ENCODE measurements at regions not wholly inside any gene's neighbourhood (a gene's known extent, or its start where the extent isn't known, plus 50 kb on each side); places are given as distances from the start of the nearest gene placed in this dataset.

DNA sequence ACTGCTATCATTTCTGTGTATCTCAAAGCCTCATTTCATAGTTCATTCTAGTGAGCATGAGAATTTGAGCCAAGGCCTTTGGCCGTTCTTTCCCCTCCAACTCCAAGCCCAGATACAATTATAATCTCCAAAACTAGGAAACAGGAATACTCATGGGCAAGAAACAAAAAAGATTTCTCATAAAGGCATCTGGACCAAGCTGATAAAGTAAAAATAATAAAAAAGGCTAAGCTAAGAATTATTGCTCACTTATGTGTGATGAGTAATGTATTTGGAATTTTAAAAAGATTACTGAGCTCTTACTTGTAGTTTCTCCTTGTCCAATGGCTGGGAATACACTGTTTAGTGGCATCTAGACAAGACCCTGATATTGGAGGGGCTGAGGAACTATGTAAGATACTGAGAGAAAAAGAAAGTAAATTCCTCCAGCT, 196.4 kb upstream of the POM121L12 start:
- no peak overlapping the region for H2AFZ ChIP-seq (replicated peaks)
- H3K27ac Mint-ChIP-seq: no peak overlapping the region
- H3K4me2 ChIP-seq: no peak overlapping the region
- no peak for DNase-seq (ENCODE audit: low spot score)
- H3K4me1 Mint-ChIP-seq: peaks cover 30% of the 10 kb centered on the region
- peaks cover 8% of the 10 kb centered on the region for H3K4me1 ChIP-seq
- no peaks in the 10 kb centered on the region for H3F3A ChIP-seq (ENCODE audit: low read depth)
- H4K20me1 ChIP-seq (ENCODE audit: low read depth): no peaks in the 10 kb centered on the region
- no peaks in the 10 kb centered on the region for H3K36me3 Mint-ChIP-seq
- TF ChIP-seq EZH2 (IDR thresholded peaks at IDR 0.05) (no peak), EZH2phosphoT487 (IDR thresholded peaks at IDR 0.05) (no peak)
- TF ChIP-seq, protein P1, sequence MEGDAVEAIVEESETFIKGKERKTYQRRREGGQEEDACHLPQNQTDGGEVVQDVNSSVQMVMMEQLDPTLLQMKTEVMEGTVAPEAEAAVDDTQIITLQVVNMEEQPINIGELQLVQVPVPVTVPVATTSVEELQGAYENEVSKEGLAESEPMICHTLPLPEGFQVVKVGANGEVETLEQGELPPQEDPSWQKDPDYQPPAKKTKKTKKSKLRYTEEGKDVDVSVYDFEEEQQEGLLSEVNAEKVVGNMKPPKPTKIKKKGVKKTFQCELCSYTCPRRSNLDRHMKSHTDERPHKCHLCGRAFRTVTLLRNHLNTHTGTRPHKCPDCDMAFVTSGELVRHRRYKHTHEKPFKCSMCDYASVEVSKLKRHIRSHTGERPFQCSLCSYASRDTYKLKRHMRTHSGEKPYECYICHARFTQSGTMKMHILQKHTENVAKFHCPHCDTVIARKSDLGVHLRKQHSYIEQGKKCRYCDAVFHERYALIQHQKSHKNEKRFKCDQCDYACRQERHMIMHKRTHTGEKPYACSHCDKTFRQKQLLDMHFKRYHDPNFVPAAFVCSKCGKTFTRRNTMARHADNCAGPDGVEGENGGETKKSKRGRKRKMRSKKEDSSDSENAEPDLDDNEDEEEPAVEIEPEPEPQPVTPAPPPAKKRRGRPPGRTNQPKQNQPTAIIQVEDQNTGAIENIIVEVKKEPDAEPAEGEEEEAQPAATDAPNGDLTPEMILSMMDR (IDR thresholded peaks at IDR 0.05): no peak
- peaks cover 5% of the 10 kb centered on the region for H3K27me3 Mint-ChIP-seq (ENCODE audit: insufficient read depth, low read depth)
- H3K27me3 ChIP-seq: no peaks in the 10 kb centered on the region
- no peak overlapping the region for H3K4me3 Mint-ChIP-seq
- H3K27ac ChIP-seq: no peak overlapping the region
- H3K79me2 ChIP-seq (ENCODE audit: low read depth): no peaks in the 10 kb centered on the region
- peaks cover 2% of the 10 kb centered on the region for H3K9me3 Mint-ChIP-seq
- no peak overlapping the region for H3K9ac ChIP-seq
- no peaks in the 10 kb centered on the region for H3K9me3 ChIP-seq (ENCODE audit: low read depth)
- H3K4me3 ChIP-seq: no peak overlapping the region
- H3K36me3 ChIP-seq: no peaks in the 10 kb centered on the region

DNA sequence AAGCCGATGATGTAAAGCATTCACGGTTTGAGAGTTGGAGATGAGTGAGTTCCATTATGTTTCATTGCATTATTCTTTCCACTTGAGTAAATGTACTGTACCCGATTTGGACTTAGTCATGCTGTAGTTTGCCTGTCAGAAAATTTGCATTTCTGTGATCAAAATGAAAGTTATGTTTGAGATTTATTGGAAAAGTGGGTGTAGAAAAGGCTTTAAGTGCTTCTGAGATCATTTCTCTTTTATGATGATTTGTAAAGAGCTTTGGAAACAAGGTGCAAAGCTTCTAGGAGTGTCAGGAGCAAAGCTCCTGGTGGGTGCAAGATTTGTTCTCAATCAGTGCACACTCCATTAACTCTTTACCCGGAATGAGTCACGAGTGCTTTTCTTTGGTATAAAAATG, 204.1 kb upstream of the POM121L12 start:
- H3F3A ChIP-seq (ENCODE audit: low read depth): no peaks in the 10 kb centered on the region
- H3K4me2 ChIP-seq: no peak overlapping the region
- no peaks in the 10 kb centered on the region for H3K27me3 ChIP-seq
- Mint-ChIP-seq H3K27ac (no peak overlapping the region), H3K27me3 (ENCODE audit: insufficient read depth, low read depth) (peaks cover 2% of the 10 kb centered on the region), H3K4me1 (peaks cover 26% of the 10 kb centered on the region), H3K4me3 (no peak overlapping the region), H3K36me3 (no peaks in the 10 kb centered on the region), H3K9me3 (peaks cover 7% of the 10 kb centered on the region)
- H3K4me3 ChIP-seq: no peak overlapping the region
- H2AFZ ChIP-seq (replicated peaks): no peak overlapping the region
- H4K20me1 ChIP-seq (ENCODE audit: low read depth): no peaks in the 10 kb centered on the region
- no peaks in the 10 kb centered on the region for H3K4me1 ChIP-seq
- no peak overlapping the region for H3K27ac ChIP-seq
- TF ChIP-seq, protein P1 (IDR thresholded peaks at IDR 0.05): no peak
- TF ChIP-seq EZH2phosphoT487 (IDR thresholded peaks at IDR 0.05): no peak
- TF ChIP-seq EZH2 (IDR thresholded peaks at IDR 0.05): no peak
- no peaks in the 10 kb centered on the region for H3K36me3 ChIP-seq
- no peaks in the 10 kb centered on the region for H3K9me3 ChIP-seq (ENCODE audit: low read depth)
- no peak for DNase-seq (ENCODE audit: low spot score)
- no peak overlapping the region for H3K9ac ChIP-seq
- H3K79me2 ChIP-seq (ENCODE audit: low read depth): no peaks in the 10 kb centered on the region

DNA sequence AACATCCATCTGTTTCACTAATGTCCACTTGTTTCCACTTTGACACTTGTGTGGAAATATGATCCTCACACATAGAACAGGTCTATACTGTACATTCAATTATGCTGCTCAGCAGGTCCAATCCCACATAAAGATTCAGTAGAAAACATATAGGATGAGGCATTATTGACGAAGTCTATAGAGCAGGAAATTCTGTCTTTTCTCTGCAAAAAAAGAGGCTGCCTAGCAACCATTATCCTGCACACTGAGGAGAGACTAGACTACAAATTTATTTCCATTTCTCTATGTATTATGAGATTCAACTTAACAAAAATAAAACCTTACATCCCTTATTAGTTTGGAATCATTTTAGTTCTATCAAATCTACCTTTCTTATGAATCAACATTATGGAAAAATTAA, 204.6 kb upstream of the POM121L12 start:
- Mint-ChIP-seq H3K27me3 (ENCODE audit: insufficient read depth, low read depth) (peaks cover 4% of the 10 kb centered on the region), H3K9me3 (peaks cover 6% of the 10 kb centered on the region), H3K36me3 (no peaks in the 10 kb centered on the region), H3K4me3 (no peak overlapping the region), H3K27ac (no peak overlapping the region), H3K4me1 (peaks cover 26% of the 10 kb centered on the region)
- TF ChIP-seq, protein P1 (IDR thresholded peaks at IDR 0.05): no peak
- TF ChIP-seq EZH2phosphoT487 (IDR thresholded peaks at IDR 0.05) (no peak), EZH2 (IDR thresholded peaks at IDR 0.05) (no peak)
- Histone ChIP-seq H3K27me3 (no peaks in the 10 kb centered on the region), H4K20me1 (ENCODE audit: low read depth) (no peaks in the 10 kb centered on the region), H2AFZ (replicated peaks) (no peak overlapping the region), H3K4me3 (no peak overlapping the region), H3K9me3 (ENCODE audit: low read depth) (no peaks in the 10 kb centered on the region), H3F3A (ENCODE audit: low read depth) (no peaks in the 10 kb centered on the region), H3K27ac (no peak overlapping the region), H3K36me3 (no peaks in the 10 kb centered on the region), H3K79me2 (ENCODE audit: low read depth) (no peaks in the 10 kb centered on the region), H3K9ac (no peak overlapping the region), H3K4me2 (no peak overlapping the region), H3K4me1 (no peaks in the 10 kb centered on the region)
- DNase-seq (ENCODE audit: low spot score): no peak

All from neural progenitor cell (in vitro differentiated cells).